Glutamatergic neuron (in vitro differentiated cells): ENCODE measurements at regions not wholly inside any gene's neighbourhood (a gene's known extent, or its start where the extent isn't known, plus 50 kb on each side); places are given as distances from the start of the nearest gene placed in this dataset.

Experiments
- DNase-seq: peaks from one replicate; pipeline ENCODE4 v3.0.0; 2022
- H3K27ac Mint-ChIP-seq: one replicate; pipeline ENCODE4 v1.8.0; 2020; ENCODE audit warnings: mild to moderate bottlenecking, mixed read lengths, inconsistent platforms; ENCODE audit not compliant: unreplicated experiment
- H3K27me3 Mint-ChIP-seq: one replicate; pipeline ENCODE4 v1.8.0; 2020; ENCODE audit warnings: mild to moderate bottlenecking, moderate library complexity, mixed read lengths, inconsistent platforms; ENCODE audit not compliant: unreplicated experiment
- H3K36me3 Mint-ChIP-seq: one replicate; pipeline ENCODE4 v1.8.0; 2020; ENCODE audit warnings: mild to moderate bottlenecking, mixed read lengths, inconsistent platforms; ENCODE audit not compliant: unreplicated experiment
- H3K4me1 Mint-ChIP-seq: one replicate; pipeline ENCODE4 v1.8.0; 2020; ENCODE audit warnings: mild to moderate bottlenecking, low read depth, mixed read lengths, inconsistent platforms; ENCODE audit not compliant: unreplicated experiment
- H3K4me3 Mint-ChIP-seq: one replicate; pipeline ENCODE4 v1.8.0; 2020; ENCODE audit warnings: mild to moderate bottlenecking, mixed read lengths, inconsistent platforms; ENCODE audit not compliant: unreplicated experiment
- H3K9me3 Mint-ChIP-seq: one replicate; pipeline ENCODE4 v1.8.0; 2020; ENCODE audit warnings: mild to moderate bottlenecking, moderate library complexity, mixed read lengths, inconsistent platforms; ENCODE audit not compliant: unreplicated experiment
- TF ChIP-seq, protein P1 (sequence below): fragments of 200-600 bp; sonication (generic); IDR thresholded peaks from one replicate; pipeline ENCODE4 v1.5.0; 2021; ENCODE audit not compliant: partially characterized antibody, unreplicated experiment

DNA sequence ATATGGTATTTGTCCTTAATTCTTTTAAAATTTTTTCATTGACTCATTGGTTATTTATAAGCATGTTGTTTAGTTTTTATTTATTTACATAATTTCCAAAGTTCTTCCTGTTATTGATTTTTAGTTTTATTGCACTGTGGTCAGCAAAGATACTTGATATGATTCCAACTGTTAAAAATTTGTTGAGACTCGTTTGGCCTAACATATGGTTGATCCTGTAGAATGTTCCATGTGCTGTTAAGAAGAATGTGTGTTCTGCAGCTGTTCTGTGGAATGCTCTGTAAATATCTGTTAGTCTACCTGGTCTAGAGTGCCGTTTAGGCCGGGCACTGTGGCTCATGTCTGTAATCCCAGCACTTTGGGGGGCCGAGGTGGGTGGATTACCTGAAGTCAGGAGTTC is 197.7 kb downstream of the CD109 start:
- no peak for DNase-seq
- Mint-ChIP-seq H3K27me3 (no peaks in the 10 kb centered on the region), H3K36me3 (peaks cover 5% of the 10 kb centered on the region), H3K4me3 (no peak overlapping the region), H3K4me1 (no peaks in the 10 kb centered on the region), H3K9me3 (no peaks in the 10 kb centered on the region), H3K27ac (no peak overlapping the region)
- TF ChIP-seq, protein P1, sequence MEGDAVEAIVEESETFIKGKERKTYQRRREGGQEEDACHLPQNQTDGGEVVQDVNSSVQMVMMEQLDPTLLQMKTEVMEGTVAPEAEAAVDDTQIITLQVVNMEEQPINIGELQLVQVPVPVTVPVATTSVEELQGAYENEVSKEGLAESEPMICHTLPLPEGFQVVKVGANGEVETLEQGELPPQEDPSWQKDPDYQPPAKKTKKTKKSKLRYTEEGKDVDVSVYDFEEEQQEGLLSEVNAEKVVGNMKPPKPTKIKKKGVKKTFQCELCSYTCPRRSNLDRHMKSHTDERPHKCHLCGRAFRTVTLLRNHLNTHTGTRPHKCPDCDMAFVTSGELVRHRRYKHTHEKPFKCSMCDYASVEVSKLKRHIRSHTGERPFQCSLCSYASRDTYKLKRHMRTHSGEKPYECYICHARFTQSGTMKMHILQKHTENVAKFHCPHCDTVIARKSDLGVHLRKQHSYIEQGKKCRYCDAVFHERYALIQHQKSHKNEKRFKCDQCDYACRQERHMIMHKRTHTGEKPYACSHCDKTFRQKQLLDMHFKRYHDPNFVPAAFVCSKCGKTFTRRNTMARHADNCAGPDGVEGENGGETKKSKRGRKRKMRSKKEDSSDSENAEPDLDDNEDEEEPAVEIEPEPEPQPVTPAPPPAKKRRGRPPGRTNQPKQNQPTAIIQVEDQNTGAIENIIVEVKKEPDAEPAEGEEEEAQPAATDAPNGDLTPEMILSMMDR = no peak

DNA sequence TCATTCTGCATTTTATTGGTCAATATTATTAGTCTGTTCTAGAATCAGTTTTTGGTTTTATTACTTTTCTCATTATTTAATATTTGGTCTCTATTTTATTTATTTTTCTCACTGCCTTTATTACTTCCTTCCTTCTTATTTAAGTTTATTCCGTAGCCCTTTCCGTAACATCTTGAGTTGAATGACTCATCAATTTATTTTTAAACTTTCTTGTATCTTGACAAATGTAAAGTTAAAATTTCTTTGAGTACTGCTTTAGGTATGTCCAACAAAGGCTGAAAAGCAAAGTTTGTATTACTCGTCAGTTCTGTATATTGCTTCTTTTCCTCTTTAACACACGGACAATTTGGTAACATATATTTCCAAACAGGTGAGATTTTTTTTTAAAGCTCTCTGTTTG is 192.0 kb downstream of the CD109 start:
- H3K36me3 Mint-ChIP-seq = peaks cover 5% of the 10 kb centered on the region
- no peak overlapping the region for H3K4me3 Mint-ChIP-seq
- no peaks in the 10 kb centered on the region for H3K27me3 Mint-ChIP-seq
- no peak overlapping the region for H3K27ac Mint-ChIP-seq
- TF ChIP-seq, protein P1 = no peak
- H3K9me3 Mint-ChIP-seq = no peaks in the 10 kb centered on the region
- no peak for DNase-seq
- H3K4me1 Mint-ChIP-seq = no peaks in the 10 kb centered on the region

DNA sequence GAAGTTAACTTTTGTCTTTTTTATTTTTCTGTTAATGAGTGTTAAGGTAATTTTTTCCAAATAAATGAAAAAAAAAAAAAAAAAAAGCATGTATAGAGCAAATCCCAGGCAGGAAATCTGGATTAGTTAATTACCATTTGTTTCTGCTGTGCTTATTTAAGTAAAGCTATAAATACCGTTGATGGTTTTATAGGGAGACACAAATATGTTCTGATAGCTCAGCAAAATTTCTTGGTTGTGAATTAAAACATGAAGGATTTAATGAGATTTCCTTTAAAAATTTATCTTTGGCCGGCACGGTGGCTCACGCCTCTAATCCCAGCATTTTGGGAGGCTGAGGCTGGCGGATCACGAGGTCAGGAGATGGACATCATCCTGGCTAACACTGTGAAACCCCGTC is 189.4 kb downstream of the CD109 start:
- DNase-seq = no peak
- no peak overlapping the region for H3K27ac Mint-ChIP-seq
- no peaks in the 10 kb centered on the region for H3K27me3 Mint-ChIP-seq
- H3K4me3 Mint-ChIP-seq = no peak overlapping the region
- no peaks in the 10 kb centered on the region for H3K4me1 Mint-ChIP-seq
- no peaks in the 10 kb centered on the region for H3K36me3 Mint-ChIP-seq
- TF ChIP-seq, protein P1 = no peak
- no peaks in the 10 kb centered on the region for H3K9me3 Mint-ChIP-seq

DNA sequence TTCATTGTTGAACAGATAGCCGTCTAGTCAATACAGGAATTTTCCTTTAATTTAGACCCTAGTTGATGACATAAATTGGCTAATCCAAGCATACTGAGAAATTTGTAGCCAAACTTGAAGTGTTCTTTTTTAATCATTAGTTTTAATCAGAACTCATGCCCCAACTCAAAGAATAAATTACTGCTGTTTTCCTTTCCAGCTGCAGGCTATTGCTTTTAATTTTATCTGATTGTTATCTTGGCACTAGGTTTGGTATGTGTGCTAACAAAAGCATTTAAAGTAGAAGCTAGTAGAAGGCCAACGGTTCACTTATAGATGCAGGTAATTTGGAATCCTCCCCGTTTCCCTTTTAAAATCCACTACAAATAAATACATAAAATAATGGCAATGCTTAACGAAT is 188.5 kb downstream of the CD109 start:
- H3K9me3 Mint-ChIP-seq = no peaks in the 10 kb centered on the region
- no peaks in the 10 kb centered on the region for H3K4me1 Mint-ChIP-seq
- no peaks in the 10 kb centered on the region for H3K36me3 Mint-ChIP-seq
- H3K27me3 Mint-ChIP-seq = no peaks in the 10 kb centered on the region
- no peak overlapping the region for H3K27ac Mint-ChIP-seq
- TF ChIP-seq, protein P1 = no peak
- H3K4me3 Mint-ChIP-seq = no peak overlapping the region
- DNase-seq = no peak

DNA sequence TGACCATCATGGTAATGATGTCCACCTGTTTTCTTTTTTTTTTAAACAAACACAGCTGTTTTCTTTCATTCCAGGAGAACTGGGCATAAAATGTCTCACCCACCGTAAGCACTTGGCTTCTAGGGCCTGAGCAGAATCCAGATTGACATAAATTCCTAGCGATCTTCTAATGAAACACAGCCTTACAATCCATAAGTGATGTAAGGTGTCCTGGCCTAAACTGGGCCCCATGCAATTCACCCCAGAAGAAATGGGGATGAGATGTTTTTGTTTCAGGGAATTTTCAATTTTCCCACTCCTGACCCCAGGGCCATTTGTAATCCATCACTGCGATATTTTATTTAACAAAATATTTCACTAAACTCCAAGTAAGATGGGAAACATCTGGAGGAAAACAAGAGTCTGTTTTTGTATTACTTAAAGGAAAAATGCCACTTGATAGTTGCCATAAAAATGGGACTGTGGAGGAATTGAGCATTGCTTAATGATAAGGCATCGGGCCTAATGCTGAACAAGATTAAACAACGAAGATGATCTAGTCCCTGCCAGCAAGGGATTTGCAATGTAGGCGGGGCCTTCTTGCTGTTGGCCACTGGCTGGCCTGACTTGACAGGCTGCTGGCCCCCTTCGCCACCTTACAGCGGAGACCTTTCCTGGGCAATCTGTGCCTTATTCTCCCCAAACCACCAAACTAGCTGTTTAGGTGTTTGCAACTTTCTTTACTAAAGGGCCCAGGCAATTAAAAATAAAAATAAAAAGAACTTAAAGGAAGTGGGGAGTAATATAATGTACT is 183.7 kb downstream of the CD109 start:
- Mint-ChIP-seq H3K27ac (no peak overlapping the region), H3K4me1 (no peaks in the 10 kb centered on the region), H3K27me3 (no peaks in the 10 kb centered on the region), H3K4me3 (no peak overlapping the region), H3K36me3 (no peaks in the 10 kb centered on the region), H3K9me3 (no peaks in the 10 kb centered on the region)
- no peak for DNase-seq
- TF ChIP-seq, protein P1 = no peak
